WTC11 (cell line): ENCODE measurements at regions not wholly inside any gene's neighbourhood (a gene's known extent, or its start where the extent isn't known, plus 50 kb on each side); places are given as distances from the start of the nearest gene placed in this dataset.

Source experiments
- ATAC-seq: fragments of 200-7000 bp; cut with Tn5 transposase; 2 replicates; pipeline ENCODE4 v1.10.0; 2021; ENCODE audit warnings: mild to moderate bottlenecking, moderate library complexity
- CTCF ChIA-PET: fragments of 300-600 bp; sonication (Branson Sonifier 250); formaldehyde crosslinking; loops from one replicate; lab custom pipeline; 2021; ENCODE audit warnings: antibody characterized with exemption; lab: Charles Lee
- POLR2A ChIA-PET: fragments of 350-600 bp; sonication (Branson Sonifier 250); formaldehyde crosslinking; loops from one replicate; lab custom pipeline; 2021; ENCODE audit warnings: antibody characterized with exemption; lab: Charles Lee
- DNase-seq: peaks from one replicate; pipeline ENCODE4 v3.0.0; 2021; ENCODE audit warnings: low spot score
- H3K27ac Mint-ChIP-seq: 2 replicates; pipeline ENCODE4 v1.8.0; 2021; ENCODE audit warnings: mixed read lengths
- H3K27me3 Mint-ChIP-seq: 2 replicates; pipeline ENCODE4 v1.8.0; 2021; ENCODE audit warnings: low read depth, mild to moderate bottlenecking, moderate library complexity, mixed read lengths
- H3K36me3 Mint-ChIP-seq: 2 replicates; pipeline ENCODE4 v1.8.0; 2021; ENCODE audit warnings: mixed read lengths
- H3K4me1 Mint-ChIP-seq: 2 replicates; pipeline ENCODE4 v1.8.0; 2022; ENCODE audit warnings: mixed read lengths
- H3K4me3 Mint-ChIP-seq: 2 replicates; pipeline ENCODE4 v1.8.0; 2021; ENCODE audit warnings: mild to moderate bottlenecking, moderate library complexity, mixed read lengths
- H3K9me3 Mint-ChIP-seq: 2 replicates; pipeline ENCODE4 v1.8.0; 2021; ENCODE audit warnings: mixed read lengths
- AFF4 ChIP-seq: sonication (generic); formaldehyde crosslinking; IDR thresholded peaks from 2 replicates; pipeline ENCODE4 v1.8.1; 2023; ENCODE audit warnings: mild to moderate bottlenecking, missing genetic modification reagents, borderline replicate concordance
- ARID4B ChIP-seq: sonication (generic); formaldehyde crosslinking; IDR thresholded peaks from 2 replicates; pipeline ENCODE4 v1.8.0; 2023; ENCODE audit warnings: missing genetic modification reagents, mild to moderate bottlenecking, borderline replicate concordance
- ATF3 ChIP-seq: sonication (generic); formaldehyde crosslinking; conservative IDR thresholded peaks from 2 replicates; pipeline ENCODE4 v1.8.1; 2022; ENCODE audit warnings: mild to moderate bottlenecking, missing genetic modification reagents
- CREM ChIP-seq: sonication (generic); formaldehyde crosslinking; IDR thresholded peaks from 2 replicates; pipeline ENCODE4 v1.8.1; 2022; ENCODE audit warnings: mild to moderate bottlenecking, missing genetic modification reagents, moderate library complexity
- ERG ChIP-seq: fragments of 250-450 bp; sonication (Bioruptor Pico); IDR thresholded peaks from 2 replicates; pipeline ENCODE4 v1.8.0; 2021; ENCODE audit warnings: mild to moderate bottlenecking
- FOXK1 ChIP-seq: sonication (generic); formaldehyde crosslinking; IDR thresholded peaks from 2 replicates; pipeline ENCODE4 v1.8.0; 2022; ENCODE audit warnings: mild to moderate bottlenecking, moderate library complexity, missing genetic modification reagents
- IRF1 ChIP-seq: sonication (generic); formaldehyde crosslinking; IDR thresholded peaks from 2 replicates; pipeline ENCODE4 v1.8.0; 2023; ENCODE audit warnings: missing genetic modification reagents
- JAZF1 ChIP-seq: fragments of 250-450 bp; sonication (Bioruptor Pico); IDR thresholded peaks from 2 replicates; pipeline ENCODE4 v1.9.0; 2021; ENCODE audit warnings: moderate library complexity, mild to moderate bottlenecking, inconsistent platforms
- NR2C2 ChIP-seq: sonication (generic); formaldehyde crosslinking; IDR thresholded peaks from 2 replicates; pipeline ENCODE4 v1.8.0; 2022; ENCODE audit warnings: mild to moderate bottlenecking, missing genetic modification reagents
- PRDM15 ChIP-seq: sonication (generic); formaldehyde crosslinking; IDR thresholded peaks from 2 replicates; pipeline ENCODE4 v1.8.0; 2022; ENCODE audit warnings: missing genetic modification reagents
- PREB ChIP-seq: sonication (generic); formaldehyde crosslinking; IDR thresholded peaks from 2 replicates; pipeline ENCODE4 v1.8.1; 2022; ENCODE audit warnings: mild to moderate bottlenecking, missing genetic modification reagents, moderate library complexity, borderline replicate concordance
- RELA ChIP-seq: sonication (generic); formaldehyde crosslinking; IDR thresholded peaks from 2 replicates; pipeline ENCODE4 v1.8.1; 2022; ENCODE audit warnings: missing genetic modification reagents, mild to moderate bottlenecking, borderline replicate concordance
- SOX15 ChIP-seq: fragments of 250-450 bp; sonication (Bioruptor Pico); IDR thresholded peaks from 2 replicates; pipeline ENCODE4 v1.9.0; 2021; ENCODE audit warnings: mild to moderate bottlenecking
- TP53 ChIP-seq: sonication (generic); formaldehyde crosslinking; IDR thresholded peaks from 2 replicates; pipeline ENCODE4 v1.8.1; 2023; ENCODE audit warnings: mild to moderate bottlenecking, missing genetic modification reagents
- ZNF121 ChIP-seq: sonication (generic); formaldehyde crosslinking; IDR thresholded peaks from 2 replicates; pipeline ENCODE4 v1.8.0; 2023; ENCODE audit warnings: missing genetic modification reagents
- ZNF232 ChIP-seq: sonication (generic); formaldehyde crosslinking; IDR thresholded peaks from 2 replicates; pipeline ENCODE4 v1.8.0; 2022; ENCODE audit warnings: mild to moderate bottlenecking, missing genetic modification reagents
- ZNF317 ChIP-seq: sonication (generic); formaldehyde crosslinking; IDR thresholded peaks from 2 replicates; pipeline ENCODE4 v1.8.1; 2023; ENCODE audit warnings: low read depth, mild to moderate bottlenecking, moderate library complexity, missing genetic modification reagents, borderline replicate concordance
- ZNF512 ChIP-seq: sonication (generic); formaldehyde crosslinking; IDR thresholded peaks from 2 replicates; pipeline ENCODE4 v1.8.1; 2022; ENCODE audit warnings: missing genetic modification reagents, borderline replicate concordance

GRCh38 chr4:19152264-19152663 is 1099.4 kb upstream of the SLIT2 start:
- Mint-ChIP-seq H3K9me3 (peaks cover 40% of the 10 kb centered on the region), H3K27me3 (no peaks in the 10 kb centered on the region), H3K4me3 (no peak overlapping the region)
- no peak for TF ChIP-seq ARID4B (CRISPR knock-in tag)
- no peak for TF ChIP-seq RELA (CRISPR knock-in tag)
- TF ChIP-seq SOX15 (CRISPR knock-in tag) = no peak
- TF ChIP-seq FOXK1 (CRISPR knock-in tag) = no peak
- no peak for TF ChIP-seq AFF4
- no peak for TF ChIP-seq ZNF121
- no peak for TF ChIP-seq ZNF232 (CRISPR knock-in tag)
- no peak for TF ChIP-seq JAZF1
- TF ChIP-seq NR2C2 (CRISPR knock-in tag) = no peak
- no peak for TF ChIP-seq CREM (CRISPR knock-in tag)
- TF ChIP-seq IRF1 = no peak
- no peak for TF ChIP-seq ZNF317 (CRISPR knock-in tag)
- no peak for TF ChIP-seq ZNF512 (CRISPR knock-in tag)
- no peak for TF ChIP-seq ATF3
- no peak for TF ChIP-seq TP53
- TF ChIP-seq, all 79 proteins: peak for 0
- ATAC-seq = no peak
- H3K4me1 Mint-ChIP-seq = peaks cover 5% of the 10 kb centered on the region; the same call in 1 of the 2 replicates
- H3K36me3 Mint-ChIP-seq = peaks cover 27% of the 10 kb centered on the region
- POLR2A ChIA-PET = no interaction called here
- H3K27ac Mint-ChIP-seq = no peak overlapping the region
- no peak for DNase-seq
- CTCF ChIA-PET = no interaction called here

- Mint-ChIP-seq H3K4me1 (no peaks in the 10 kb centered on the region), H3K4me3 (no peak overlapping the region), H3K9me3 (peaks cover 37% of the 10 kb centered on the region), H3K36me3 (peaks cover 24% of the 10 kb centered on the region), H3K27ac (no peak overlapping the region), H3K27me3 (no peaks in the 10 kb centered on the region)
- POLR2A ChIA-PET = no interaction called here
- ATAC-seq (no peak), DNase-seq (no peak)
- CTCF ChIA-PET = no interaction called here
- TF ChIP-seq PRDM15 (CRISPR knock-in tag) (no peak), PREB (no peak), ERG (CRISPR knock-in tag) (no peak)
Measured at GRCh38 chr4:19151684-19152083, 1100.0 kb upstream of the SLIT2 start.
